ENCODE measurements at regions not wholly inside any gene's neighbourhood (a gene's known extent, or its start where the extent isn't known, plus 50 kb on each side); places are given as distances from the start of the nearest gene placed in this dataset.

DNA sequence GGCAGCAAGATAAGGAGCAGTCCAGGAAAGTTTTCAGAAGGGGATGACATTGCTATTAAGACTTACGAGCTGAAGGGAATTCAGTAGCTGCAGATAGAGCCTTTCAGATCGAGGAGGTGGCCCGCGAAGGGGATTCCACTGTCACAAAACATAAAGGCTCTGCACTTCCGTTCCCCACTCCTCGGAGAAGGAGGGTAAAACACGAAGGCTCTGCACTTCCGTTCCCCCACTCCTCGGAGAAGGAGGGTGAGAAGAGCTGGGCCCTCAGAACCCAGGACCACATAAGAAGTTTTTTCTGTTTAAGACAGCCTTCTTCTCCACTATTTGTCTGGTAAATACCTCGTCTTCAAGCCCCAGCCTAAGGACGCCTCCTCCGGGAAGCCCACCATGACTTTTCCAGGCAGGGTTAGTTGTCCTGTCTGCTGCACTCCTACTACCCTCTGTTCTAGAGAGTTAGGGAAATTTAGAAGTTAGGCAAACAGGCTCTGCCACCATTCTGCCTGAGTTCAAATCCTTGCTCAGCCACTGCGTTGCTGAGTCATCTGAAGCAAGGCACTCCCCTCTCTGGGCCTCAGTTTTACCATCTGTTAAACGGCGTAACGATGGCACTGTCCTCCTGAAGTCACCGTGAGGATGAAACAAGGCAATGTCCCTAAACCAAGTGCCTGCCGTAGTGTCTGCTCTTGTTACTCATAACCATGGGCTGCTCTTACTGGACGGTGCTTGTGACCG is 134.1 kb upstream of the HES1 start:
- peaks cover 12% of the 10 kb centered on the region for H3K27me3 Mint-ChIP-seq
- H3K4me1 Mint-ChIP-seq: peaks cover 9% of the 10 kb centered on the region
- no peak overlapping the region for H3K4me3 Mint-ChIP-seq
- peak overlapping the region; percentile 75 for H3K27ac Mint-ChIP-seq
- H3K9me3 Mint-ChIP-seq: no peaks in the 10 kb centered on the region
- H3K36me3 Mint-ChIP-seq: no peaks in the 10 kb centered on the region

DNA sequence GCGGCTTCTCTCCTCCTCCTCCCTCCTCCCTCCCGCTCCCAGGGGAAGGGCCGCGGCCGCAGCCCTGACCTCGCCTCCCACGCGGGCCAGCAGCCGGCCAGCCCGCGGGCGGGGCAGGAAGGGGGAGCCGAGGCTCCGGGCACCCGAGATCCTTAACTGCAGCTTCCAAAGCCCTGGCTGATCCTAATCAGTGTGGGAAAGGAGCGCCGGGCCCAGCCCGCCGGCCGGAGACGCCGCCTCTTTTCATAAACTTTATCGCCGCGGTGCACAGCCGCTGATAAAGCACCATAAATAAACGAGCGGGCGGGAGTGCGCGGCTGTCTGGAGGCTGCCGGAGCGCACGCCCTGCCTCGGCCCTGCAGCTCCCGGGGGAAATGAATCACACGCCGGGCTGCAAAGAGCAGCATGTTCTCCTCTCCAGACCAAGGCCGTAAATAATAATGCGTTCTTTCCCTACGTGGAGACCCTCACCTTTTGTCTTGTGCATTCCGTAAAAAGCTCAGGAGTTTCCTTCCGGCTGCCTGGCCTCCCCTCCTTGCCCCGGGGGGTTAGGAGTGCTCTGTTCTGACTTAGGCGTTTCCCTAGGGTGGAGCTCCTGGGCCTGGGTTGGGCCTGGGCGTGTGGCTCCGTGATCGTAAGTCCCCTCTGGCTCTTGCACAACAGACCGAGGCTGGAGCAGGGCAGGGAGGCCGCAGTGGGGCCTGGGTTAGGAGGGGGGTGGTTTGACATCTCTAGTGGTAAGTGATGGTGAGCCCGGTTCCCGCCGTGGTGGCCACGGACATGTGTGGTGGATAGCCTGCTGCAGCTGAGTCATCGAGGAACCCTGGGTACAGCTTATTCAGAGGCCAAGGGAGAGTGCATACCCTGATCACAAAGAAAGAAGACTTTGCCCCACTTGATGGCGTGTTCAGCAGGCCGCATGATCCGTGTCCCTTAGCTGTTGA is 132.6 kb upstream of the HES1 start:
- Mint-ChIP-seq H3K9me3 (no peaks in the 10 kb centered on the region), H3K27ac (no peak overlapping the region), H3K27me3 (peaks cover 12% of the 10 kb centered on the region), H3K4me3 (peak overlapping the region; percentile 57), H3K4me1 (peaks cover 9% of the 10 kb centered on the region), H3K36me3 (no peaks in the 10 kb centered on the region)

DNA sequence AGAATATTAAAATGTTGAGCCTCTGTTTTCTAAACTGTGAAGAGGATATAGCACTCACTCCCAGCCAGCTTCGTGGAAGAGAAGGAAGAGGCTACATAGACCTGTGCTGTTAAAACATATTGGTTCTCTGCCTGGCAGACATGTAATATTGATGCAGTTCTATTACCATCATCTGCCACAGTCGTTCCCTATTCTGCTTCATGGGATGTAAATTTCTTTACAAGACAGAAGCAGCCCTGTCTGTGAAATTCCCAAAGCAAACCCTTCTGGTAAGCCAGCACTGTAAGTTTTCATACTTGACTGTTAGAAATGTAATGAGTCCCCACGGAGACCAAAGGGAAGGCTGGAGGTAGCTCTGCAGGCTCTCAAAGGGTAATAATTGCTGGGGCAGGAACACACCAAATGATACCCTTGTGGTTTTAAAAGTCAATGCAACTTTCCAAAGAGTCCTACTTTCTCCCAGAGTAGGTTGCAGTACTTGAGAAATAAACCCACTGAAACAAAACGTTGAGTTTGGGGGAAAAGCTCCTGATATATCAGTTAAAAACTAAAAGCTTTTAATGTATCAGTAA is 129.9 kb upstream of the HES1 start:
- peaks cover 9% of the 10 kb centered on the region for H3K4me1 Mint-ChIP-seq
- H3K4me3 Mint-ChIP-seq: no peak overlapping the region
- H3K9me3 Mint-ChIP-seq: no peaks in the 10 kb centered on the region
- no peaks in the 10 kb centered on the region for H3K36me3 Mint-ChIP-seq
- H3K27ac Mint-ChIP-seq: no peak overlapping the region
- peaks cover 12% of the 10 kb centered on the region for H3K27me3 Mint-ChIP-seq

GRCh38 chr3:194007592-194008337 is 128.2 kb upstream of the HES1 start:
- Mint-ChIP-seq H3K27ac (no peak overlapping the region), H3K36me3 (no peaks in the 10 kb centered on the region), H3K9me3 (no peaks in the 10 kb centered on the region), H3K4me1 (peaks cover 5% of the 10 kb centered on the region), H3K4me3 (no peak overlapping the region), H3K27me3 (peaks cover 9% of the 10 kb centered on the region)

DNA sequence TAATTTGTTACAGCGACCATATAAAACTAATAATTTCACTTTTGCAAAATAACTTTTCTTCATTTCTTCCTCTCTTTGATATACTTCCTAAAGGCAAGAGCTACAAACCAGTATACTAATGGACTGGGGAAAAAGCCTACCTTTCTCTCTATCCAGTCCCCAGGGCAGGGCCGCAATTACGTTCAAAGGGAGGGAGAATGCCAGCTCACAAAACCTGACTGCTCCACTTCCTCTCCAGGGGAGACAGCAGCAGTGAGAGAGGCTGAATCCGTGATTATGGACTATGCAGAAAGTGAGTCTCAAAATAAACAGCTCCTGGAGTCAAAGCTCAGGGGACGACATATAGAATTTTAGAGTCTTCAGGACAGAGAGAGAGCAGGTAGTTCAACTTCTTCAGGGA is 126.9 kb upstream of the HES1 start:
- Mint-ChIP-seq H3K27ac (no peak overlapping the region), H3K27me3 (peaks cover 4% of the 10 kb centered on the region), H3K4me1 (no peaks in the 10 kb centered on the region), H3K4me3 (no peak overlapping the region), H3K36me3 (no peaks in the 10 kb centered on the region), H3K9me3 (no peaks in the 10 kb centered on the region)

DNA sequence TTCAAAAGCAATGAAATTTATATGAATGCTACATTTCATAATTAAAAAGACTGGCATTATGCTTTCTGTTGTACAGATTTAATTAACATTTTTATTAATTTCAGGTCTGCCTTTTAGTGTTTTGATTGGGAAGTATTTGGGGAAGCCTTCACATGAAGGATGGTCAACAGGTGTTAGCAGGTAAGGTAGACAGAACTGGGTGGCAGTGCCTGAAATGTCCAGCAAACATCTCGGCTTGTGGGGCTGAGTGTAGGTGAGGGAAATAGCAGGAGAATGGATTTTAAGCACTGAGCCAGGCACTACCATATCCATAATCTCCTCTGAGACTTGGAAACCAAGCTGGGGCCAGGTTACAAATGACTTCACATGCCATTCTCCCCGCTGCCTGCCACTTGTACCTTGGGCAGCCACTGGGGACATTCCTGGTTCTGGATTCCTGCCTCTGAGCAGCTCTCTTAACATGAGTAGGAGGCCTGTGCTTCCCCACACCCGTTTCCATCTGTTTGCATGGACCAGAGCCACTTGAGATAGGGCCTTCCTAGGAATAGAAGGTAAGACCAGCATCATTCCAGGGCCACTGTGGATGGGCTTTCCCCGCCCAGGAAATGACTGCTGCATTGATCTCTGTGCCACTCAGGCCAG is 125.9 kb upstream of the HES1 start:
- Mint-ChIP-seq H3K27ac (no peak overlapping the region), H3K4me1 (no peaks in the 10 kb centered on the region), H3K27me3 (peaks cover 1% of the 10 kb centered on the region), H3K36me3 (no peaks in the 10 kb centered on the region), H3K4me3 (no peak overlapping the region), H3K9me3 (no peaks in the 10 kb centered on the region)

- H3K9me3 Mint-ChIP-seq: no peaks in the 10 kb centered on the region
- H3K36me3 Mint-ChIP-seq: no peaks in the 10 kb centered on the region
- no peaks in the 10 kb centered on the region for H3K4me1 Mint-ChIP-seq
- no peak overlapping the region for H3K4me3 Mint-ChIP-seq
- no peak overlapping the region for H3K27ac Mint-ChIP-seq
- H3K27me3 Mint-ChIP-seq: no peaks in the 10 kb centered on the region
Observed at GRCh38 chr3:194011807-194012206, 124.1 kb upstream of the HES1 start.

GRCh38 chr3:194013928-194014327 is 122.0 kb upstream of the HES1 start:
- no peak overlapping the region for H3K27ac Mint-ChIP-seq
- no peaks in the 10 kb centered on the region for H3K4me1 Mint-ChIP-seq
- no peak overlapping the region for H3K4me3 Mint-ChIP-seq
- no peaks in the 10 kb centered on the region for H3K36me3 Mint-ChIP-seq
- no peaks in the 10 kb centered on the region for H3K9me3 Mint-ChIP-seq
- no peaks in the 10 kb centered on the region for H3K27me3 Mint-ChIP-seq

GRCh38 chr3:194014756-194015155 is 121.2 kb upstream of the HES1 start:
- Mint-ChIP-seq H3K9me3 (no peaks in the 10 kb centered on the region), H3K36me3 (no peaks in the 10 kb centered on the region), H3K4me1 (no peaks in the 10 kb centered on the region), H3K4me3 (no peak overlapping the region), H3K27me3 (no peaks in the 10 kb centered on the region), H3K27ac (no peak overlapping the region)

DNA sequence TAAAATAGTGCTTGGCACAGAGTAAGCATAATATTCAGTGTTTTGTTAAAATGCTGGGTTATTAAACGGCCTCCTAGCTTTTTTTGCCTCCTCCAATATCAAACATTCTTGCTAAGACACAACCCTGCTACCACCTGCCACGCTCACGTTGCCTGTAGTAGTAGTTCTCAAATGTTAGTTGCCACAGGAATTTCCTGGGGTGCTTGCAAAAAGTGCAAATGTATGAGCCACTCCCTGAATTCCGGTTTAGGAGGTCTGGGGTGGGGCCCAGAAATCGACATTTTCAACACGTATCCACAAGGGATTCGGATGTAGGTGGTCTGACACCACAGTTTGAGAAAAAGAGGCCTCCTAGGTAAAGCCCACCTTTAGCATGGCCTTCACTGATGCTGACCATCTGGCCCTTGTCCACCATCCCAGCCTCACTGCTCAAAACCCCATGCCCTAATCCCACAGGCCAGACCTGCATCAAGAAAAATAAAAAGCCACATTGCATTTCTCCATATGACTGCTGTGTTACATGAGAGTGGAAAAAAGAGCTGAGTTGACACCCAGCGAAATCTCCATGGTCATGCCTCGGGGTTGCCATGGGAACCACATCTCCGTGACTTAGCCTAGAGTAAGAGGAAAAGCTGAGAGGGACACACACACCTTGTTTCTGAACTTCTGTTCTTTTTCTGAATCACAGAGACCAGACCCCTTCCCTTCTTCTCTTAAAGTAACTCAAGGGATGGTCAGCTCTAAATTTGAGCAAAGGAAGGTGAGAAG is 116.4 kb upstream of the HES1 start:
- no peaks in the 10 kb centered on the region for H3K9me3 Mint-ChIP-seq
- no peak overlapping the region for H3K4me3 Mint-ChIP-seq
- no peak overlapping the region for H3K27ac Mint-ChIP-seq
- no peaks in the 10 kb centered on the region for H3K27me3 Mint-ChIP-seq
- no peaks in the 10 kb centered on the region for H3K36me3 Mint-ChIP-seq
- H3K4me1 Mint-ChIP-seq: peaks cover 7% of the 10 kb centered on the region

DNA sequence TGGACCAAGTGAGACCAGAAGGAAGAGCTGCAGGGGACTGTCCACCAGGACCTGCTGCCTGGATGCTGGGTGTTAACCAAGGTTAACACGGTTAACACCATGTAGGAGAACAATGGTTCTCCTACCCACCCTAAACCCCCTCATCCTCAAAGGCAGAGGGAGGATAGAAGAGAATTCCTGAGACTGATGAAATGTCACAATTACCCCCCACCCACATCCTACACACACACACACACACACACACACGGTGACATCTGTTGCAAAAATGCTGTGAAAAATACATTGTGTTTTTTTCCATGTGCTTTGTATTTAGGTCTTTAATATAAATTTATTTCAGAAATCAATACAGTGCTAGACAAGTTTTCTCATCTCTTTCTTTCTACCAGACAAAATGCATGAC is 113.9 kb upstream of the HES1 start:
- Mint-ChIP-seq H3K27ac (peak overlapping the region; percentile 43), H3K4me3 (no peak overlapping the region), H3K36me3 (no peaks in the 10 kb centered on the region), H3K9me3 (no peaks in the 10 kb centered on the region), H3K4me1 (peaks cover 17% of the 10 kb centered on the region), H3K27me3 (no peaks in the 10 kb centered on the region)

- Mint-ChIP-seq H3K27ac (no peak overlapping the region), H3K36me3 (no peaks in the 10 kb centered on the region), H3K4me3 (no peak overlapping the region), H3K27me3 (peaks cover 3% of the 10 kb centered on the region), H3K4me1 (peaks cover 17% of the 10 kb centered on the region), H3K9me3 (no peaks in the 10 kb centered on the region)
Observed at GRCh38 chr3:194022816-194023215, 113.1 kb upstream of the HES1 start.

DNA sequence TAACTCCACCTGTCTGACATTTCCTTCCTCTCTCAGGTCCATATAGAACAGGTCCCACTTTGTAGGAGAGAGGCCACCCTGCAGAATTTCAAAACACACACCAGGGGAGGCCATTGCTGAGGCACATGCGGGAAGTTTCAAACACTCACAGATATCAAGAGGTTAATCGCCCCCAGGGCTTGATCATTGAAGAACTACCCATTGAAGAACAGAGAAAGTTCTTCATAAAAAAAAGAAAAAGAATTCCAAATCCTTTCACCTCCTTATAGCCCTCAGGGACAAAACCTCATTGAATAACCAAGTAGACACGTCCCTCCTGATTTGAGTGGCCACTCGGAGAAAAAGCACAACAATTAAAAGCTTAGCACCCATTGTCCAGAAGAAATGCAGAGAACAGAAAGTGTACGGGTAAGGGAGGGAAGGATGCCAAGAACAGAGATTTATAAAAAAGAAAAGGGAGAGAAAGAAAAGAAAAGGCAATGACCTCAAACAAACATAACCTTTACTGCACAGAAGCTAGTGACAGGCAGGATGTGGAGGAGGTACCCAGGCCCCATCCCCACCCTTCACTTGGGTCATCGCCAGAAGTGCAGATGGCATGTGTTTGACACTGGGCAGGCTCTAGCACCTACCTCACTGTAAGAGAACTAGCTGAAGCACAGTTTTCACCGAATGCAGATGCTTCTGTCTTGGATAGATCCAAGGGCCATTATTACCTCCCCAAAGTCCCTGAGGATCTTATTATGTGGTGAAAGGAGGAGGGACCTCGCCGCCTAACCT is 112.3 kb upstream of the HES1 start:
- H3K9me3 Mint-ChIP-seq: no peaks in the 10 kb centered on the region
- peaks cover 17% of the 10 kb centered on the region for H3K4me1 Mint-ChIP-seq
- H3K4me3 Mint-ChIP-seq: no peak overlapping the region
- H3K27ac Mint-ChIP-seq: no peak overlapping the region
- H3K27me3 Mint-ChIP-seq: peaks cover 3% of the 10 kb centered on the region
- H3K36me3 Mint-ChIP-seq: no peaks in the 10 kb centered on the region

GRCh38 chr3:194025119-194025518 is 110.8 kb upstream of the HES1 start:
- Mint-ChIP-seq H3K27me3 (peaks cover 3% of the 10 kb centered on the region), H3K36me3 (no peaks in the 10 kb centered on the region), H3K4me3 (no peak overlapping the region), H3K4me1 (peaks cover 17% of the 10 kb centered on the region), H3K27ac (no peak overlapping the region), H3K9me3 (no peaks in the 10 kb centered on the region)

All from activated naive CD4-positive, alpha-beta T cell treated with anti-CD3 and anti-CD28 coated beads, Interleukin-2, amount 50 U/mL, for 24 hours (primary cell).